ENCODE measurements at regions not wholly inside any gene's neighbourhood (a gene's known extent, or its start where the extent isn't known, plus 50 kb on each side); places are given as distances from the start of the nearest gene placed in this dataset.

GRCh38 chr3:24867783-24868182, 373.1 kb upstream of the THRB start:
- TF ChIP-seq CTCF (IDR thresholded peaks at IDR 0.05; ENCODE audit: poor library complexity, severe bottlenecking) (no peak), POLR2AphosphoS5 (IDR thresholded peaks at IDR 0.05) (no peak), REST (IDR thresholded peaks at IDR 0.05; ENCODE audit: borderline replicate concordance) (no peak)
